ENCODE measurements at regions not wholly inside any gene's neighbourhood (a gene's known extent, or its start where the extent isn't known, plus 50 kb on each side); places are given as distances from the start of the nearest gene placed in this dataset.

DNA sequence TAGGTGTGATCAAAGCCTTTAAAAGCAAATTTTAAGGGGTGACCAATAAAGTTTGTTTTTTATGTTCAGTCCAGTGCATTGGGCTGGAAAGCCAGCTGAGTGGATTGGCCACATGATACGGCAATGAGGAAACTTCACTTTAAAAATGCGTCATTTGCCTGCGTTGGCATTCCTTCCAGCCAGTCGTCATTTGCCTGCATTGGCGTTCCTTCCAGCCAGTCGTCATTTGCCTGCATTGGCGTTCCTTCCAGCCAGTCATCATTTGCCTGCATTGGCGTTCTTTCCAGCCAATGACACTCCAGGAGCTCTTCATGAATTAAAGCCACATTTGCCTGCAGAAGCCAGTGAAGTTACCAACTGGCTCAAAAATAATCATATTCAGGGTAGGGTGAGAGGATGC is 378.6 kb downstream of the SMOC2 start:
- DNase-seq (ENCODE audit: extremely low spot score, unreplicated experiment), result no peak
- TF ChIP-seq, protein P1, sequence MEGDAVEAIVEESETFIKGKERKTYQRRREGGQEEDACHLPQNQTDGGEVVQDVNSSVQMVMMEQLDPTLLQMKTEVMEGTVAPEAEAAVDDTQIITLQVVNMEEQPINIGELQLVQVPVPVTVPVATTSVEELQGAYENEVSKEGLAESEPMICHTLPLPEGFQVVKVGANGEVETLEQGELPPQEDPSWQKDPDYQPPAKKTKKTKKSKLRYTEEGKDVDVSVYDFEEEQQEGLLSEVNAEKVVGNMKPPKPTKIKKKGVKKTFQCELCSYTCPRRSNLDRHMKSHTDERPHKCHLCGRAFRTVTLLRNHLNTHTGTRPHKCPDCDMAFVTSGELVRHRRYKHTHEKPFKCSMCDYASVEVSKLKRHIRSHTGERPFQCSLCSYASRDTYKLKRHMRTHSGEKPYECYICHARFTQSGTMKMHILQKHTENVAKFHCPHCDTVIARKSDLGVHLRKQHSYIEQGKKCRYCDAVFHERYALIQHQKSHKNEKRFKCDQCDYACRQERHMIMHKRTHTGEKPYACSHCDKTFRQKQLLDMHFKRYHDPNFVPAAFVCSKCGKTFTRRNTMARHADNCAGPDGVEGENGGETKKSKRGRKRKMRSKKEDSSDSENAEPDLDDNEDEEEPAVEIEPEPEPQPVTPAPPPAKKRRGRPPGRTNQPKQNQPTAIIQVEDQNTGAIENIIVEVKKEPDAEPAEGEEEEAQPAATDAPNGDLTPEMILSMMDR (conservative IDR thresholded peaks at IDR 0.05), result no peak
- peaks cover 8% of the 10 kb centered on the region for H3K27me3 Mint-ChIP-seq
- H3K36me3 Mint-ChIP-seq, result peaks cover 4% of the 10 kb centered on the region
- H3K4me3 Mint-ChIP-seq, result no peak overlapping the region
- peaks cover 8% of the 10 kb centered on the region for H3K9me3 Mint-ChIP-seq
- H3K27ac Mint-ChIP-seq, result no peak overlapping the region
- H3K4me1 Mint-ChIP-seq (ENCODE audit: unreplicated experiment), result peaks cover 10% of the 10 kb centered on the region

DNA sequence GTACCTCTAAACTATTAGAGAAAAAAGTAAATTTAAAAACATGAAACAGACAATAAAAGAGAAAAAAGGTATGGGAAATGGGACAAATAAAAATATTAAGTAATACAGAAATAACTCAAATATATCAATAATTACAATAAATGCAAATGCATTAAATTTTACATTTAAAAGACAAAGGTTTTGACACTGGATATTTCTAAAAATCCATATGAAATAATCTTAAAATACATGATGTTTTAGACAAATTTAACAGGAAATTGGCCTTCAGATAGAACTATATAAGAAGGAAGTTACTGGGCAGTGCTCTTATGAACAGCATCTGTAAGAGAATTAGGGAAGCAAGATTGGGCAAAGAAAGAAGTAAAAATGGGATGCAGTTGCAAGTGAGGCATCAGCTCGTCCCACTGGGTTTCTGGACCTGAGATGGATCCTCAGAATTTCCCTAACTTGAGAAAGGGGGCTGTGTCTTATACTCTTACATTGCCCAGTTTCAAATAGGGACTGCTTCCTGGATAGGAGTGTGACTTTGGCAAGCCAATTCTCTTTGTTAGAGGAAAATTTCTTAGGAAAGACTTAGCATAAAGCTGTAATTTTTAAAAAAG is 376.7 kb downstream of the SMOC2 start:
- Mint-ChIP-seq H3K4me3 (no peak overlapping the region), H3K27me3 (no peaks in the 10 kb centered on the region), H3K9me3 (peaks cover 9% of the 10 kb centered on the region), H3K27ac (no peak overlapping the region), H3K4me1 (ENCODE audit: unreplicated experiment) (no peaks in the 10 kb centered on the region), H3K36me3 (peaks cover 4% of the 10 kb centered on the region)
- TF ChIP-seq, protein P1 (conservative IDR thresholded peaks at IDR 0.05), result no peak
- no peak for DNase-seq (ENCODE audit: extremely low spot score, unreplicated experiment)

GRCh38 chr6:168815229-168815628 is 374.2 kb downstream of the SMOC2 start:
- H3K9me3 Mint-ChIP-seq, result peaks cover 9% of the 10 kb centered on the region
- TF ChIP-seq, protein P1 (conservative IDR thresholded peaks at IDR 0.05), result peak; percentile 61
- H3K4me1 Mint-ChIP-seq (ENCODE audit: unreplicated experiment), result no peaks in the 10 kb centered on the region
- H3K4me3 Mint-ChIP-seq, result no peak overlapping the region
- H3K27me3 Mint-ChIP-seq, result no peaks in the 10 kb centered on the region
- DNase-seq (ENCODE audit: extremely low spot score, unreplicated experiment), result no peak
- peaks cover 4% of the 10 kb centered on the region for H3K36me3 Mint-ChIP-seq
- no peak overlapping the region for H3K27ac Mint-ChIP-seq

- DNase-seq (ENCODE audit: extremely low spot score, unreplicated experiment), result no peak
- Mint-ChIP-seq H3K4me3 (no peak overlapping the region), H3K36me3 (no peaks in the 10 kb centered on the region), H3K27ac (no peak overlapping the region), H3K4me1 (ENCODE audit: unreplicated experiment) (peaks cover 10% of the 10 kb centered on the region), H3K9me3 (no peaks in the 10 kb centered on the region), H3K27me3 (no peaks in the 10 kb centered on the region)
- TF ChIP-seq, protein P1 (conservative IDR thresholded peaks at IDR 0.05), result no peak
Measured at GRCh38 chr6:168808232-168808631, 367.2 kb downstream of the SMOC2 start.

- no peaks in the 10 kb centered on the region for H3K36me3 Mint-ChIP-seq
- H3K9me3 Mint-ChIP-seq, result no peaks in the 10 kb centered on the region
- peaks cover 10% of the 10 kb centered on the region for H3K4me1 Mint-ChIP-seq (ENCODE audit: unreplicated experiment)
- DNase-seq (ENCODE audit: extremely low spot score, unreplicated experiment), result no peak
- no peak overlapping the region for H3K27ac Mint-ChIP-seq
- TF ChIP-seq, protein P1 (conservative IDR thresholded peaks at IDR 0.05), result no peak
- H3K4me3 Mint-ChIP-seq, result no peak overlapping the region
- peaks cover 3% of the 10 kb centered on the region for H3K27me3 Mint-ChIP-seq
Measured at GRCh38 chr6:168804331-168804730, 363.3 kb downstream of the SMOC2 start.

DNA sequence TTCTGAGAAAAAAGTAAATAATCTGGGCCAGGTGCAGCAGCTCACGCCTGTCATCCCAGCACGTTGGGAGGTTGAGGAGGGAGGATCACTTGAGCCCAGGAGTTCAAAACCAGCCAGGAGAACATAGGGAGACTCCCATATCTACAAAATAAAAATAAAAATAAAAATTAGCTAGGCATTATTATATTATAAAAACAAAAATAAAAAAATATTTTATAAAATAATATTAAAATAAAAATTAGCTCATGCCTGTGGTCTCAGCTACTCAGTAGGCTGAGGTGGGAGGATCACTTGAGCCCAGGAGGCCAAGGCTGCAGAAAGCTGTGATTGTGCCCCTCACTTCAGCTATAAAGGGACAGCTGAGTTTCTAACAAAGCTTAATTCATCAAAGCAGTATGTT is 362.9 kb downstream of the SMOC2 start:
- no peaks in the 10 kb centered on the region for H3K36me3 Mint-ChIP-seq
- H3K27ac Mint-ChIP-seq, result no peak overlapping the region
- H3K4me3 Mint-ChIP-seq, result no peak overlapping the region
- H3K4me1 Mint-ChIP-seq (ENCODE audit: unreplicated experiment), result peaks cover 10% of the 10 kb centered on the region
- TF ChIP-seq, protein P1 (conservative IDR thresholded peaks at IDR 0.05), result no peak
- H3K27me3 Mint-ChIP-seq, result peaks cover 3% of the 10 kb centered on the region
- no peaks in the 10 kb centered on the region for H3K9me3 Mint-ChIP-seq
- DNase-seq (ENCODE audit: extremely low spot score, unreplicated experiment), result no peak

Measured in type B pancreatic cell (in vitro differentiated cells).